ENCODE measurements at regions not wholly inside any gene's neighbourhood (a gene's known extent, or its start where the extent isn't known, plus 50 kb on each side); places are given as distances from the start of the nearest gene placed in this dataset.

GRCh38 chr13:111502957-111503356, 182.5 kb downstream of the TEX29 start:
- no peak for DNase-seq

GRCh38 chr13:111503376-111503775, 182.9 kb downstream of the TEX29 start:
- no peak for DNase-seq

GRCh38 chr13:111503905-111504695, 183.7 kb downstream of the TEX29 start:
- no peak for DNase-seq

- no peak for DNase-seq
Observed at GRCh38 chr13:111505175-111505777, 184.8 kb downstream of the TEX29 start.

- DNase-seq, result no peak
Observed at GRCh38 chr13:111506125-111506524, 185.7 kb downstream of the TEX29 start.

- DNase-seq, result no peak
Observed at GRCh38 chr13:111506621-111507020, 186.2 kb downstream of the TEX29 start.

GRCh38 chr13:111508164-111508870, 187.9 kb downstream of the TEX29 start:
- DNase-seq, result no peak

GRCh38 chr13:111508902-111509509, 188.6 kb downstream of the TEX29 start:
- DNase-seq, result no peak

- DNase-seq, result no peak
Observed at GRCh38 chr13:111510502-111511218, 190.2 kb downstream of the TEX29 start.

- DNase-seq, result no peak
Observed at GRCh38 chr13:111511219-111511732, 190.8 kb downstream of the TEX29 start.

GRCh38 chr13:111511805-111512504, 191.5 kb downstream of the TEX29 start:
- no peak for DNase-seq

GRCh38 chr13:111512707-111513106, 192.3 kb downstream of the TEX29 start:
- no peak for DNase-seq

- no peak for DNase-seq
Observed at GRCh38 chr13:111513766-111514609, 193.5 kb downstream of the TEX29 start.

GRCh38 chr13:111514610-111515306, 194.3 kb downstream of the TEX29 start:
- no peak for DNase-seq

GRCh38 chr13:111515307-111515617, 194.8 kb downstream of the TEX29 start:
- no peak for DNase-seq

GRCh38 chr13:111515635-111516034, 195.2 kb downstream of the TEX29 start:
- DNase-seq, result no peak

- DNase-seq, result no peak
Observed at GRCh38 chr13:111516712-111517640, 196.5 kb downstream of the TEX29 start.

GRCh38 chr13:111517641-111518010, 197.2 kb downstream of the TEX29 start:
- no peak for DNase-seq

- no peak for DNase-seq
Observed at GRCh38 chr13:111518161-111518792, 197.8 kb downstream of the TEX29 start.
